GM12878 (cell line): ENCODE measurements at regions not wholly inside any gene's neighbourhood (a gene's known extent, or its start where the extent isn't known, plus 50 kb on each side); places are given as distances from the start of the nearest gene placed in this dataset.

Source experiments
- ATAC-seq: fragments of 200-7000 bp; cut with Tn5 transposase; 3 replicates; pipeline ENCODE4 v1.9.1; 2020; ENCODE audit warnings: mild to moderate bottlenecking, moderate library complexity
- BruUV-seq: library from RNA; stranded (reverse); fragments of 400-500 nt; replicated peaks from 2 replicates; lab custom pipeline; 2021; lab: Mats Ljungman, UMichigan
- CTCF ChIA-PET: fragments of 300-600 bp; sonication (Branson Sonifier 250); formaldehyde crosslinking; extraction: SDS; loops from one replicate; lab custom pipeline; 2021; ENCODE audit warnings: inconsistent platforms; lab: Yijun Ruan, JAX
- POLR2A ChIA-PET: fragments of 350-600 bp; formaldehyde crosslinking; extraction: SDS; loops from one replicate; lab custom pipeline; 2021; ENCODE audit warnings: inconsistent platforms; lab: Charles Lee
- RAD21 ChIA-PET: fragments of 300-600 bp; sonication (Branson Sonifier 250); formaldehyde crosslinking; loops from one replicate; lab custom pipeline; 2023; ENCODE audit warnings: antibody characterized with exemption; ENCODE audit not compliant: unreplicated experiment; lab: Charles Lee
- SMC1A ChIA-PET: fragments of 300-600 bp; sonication (Branson Sonifier 250); formaldehyde crosslinking; loops from one replicate; lab custom pipeline; 2023; ENCODE audit not compliant: unreplicated experiment, uncharacterized antibody; lab: Charles Lee
- DNase-seq: peaks from one replicate; pipeline ENCODE4 v3.0.0-alpha.2; 2011; ENCODE audit warnings: low read depth, low spot score
- FAIRE-seq: peaks from 3 replicates; lab custom pipeline; 2011; peaks lifted over from hg19 to GRCh38; lab: Jason Lieb, UNC
- H2AFZ ChIP-seq: 2 replicates; pipeline ENCODE4 v1.6.0; 2011; ENCODE audit warnings: low read depth, low read length, control low read depth; ENCODE audit not compliant: control insufficient read depth
- H3K27ac ChIP-seq: 2 replicates; pipeline ENCODE4 v1.5.1; 2011; ENCODE audit warnings: control low read depth; ENCODE audit not compliant: control insufficient read depth, insufficient read depth
- H3K27me3 ChIP-seq, 2 experiments: replicated peaks in 1 of 2; 2 replicates each; pipeline versions ENCODE4 v1.6.0 to v1.6.1; 2011; ENCODE audit warnings: low read length in 1 of 2; ENCODE audit not compliant: control insufficient read depth in 2 of 2, insufficient read depth in 2 of 2
- H3K36me3 ChIP-seq, 2 experiments: 2 replicates each; pipeline ENCODE4 v1.5.1; 2011; ENCODE audit warnings: low read length in 1 of 2; ENCODE audit not compliant: control insufficient read depth in 2 of 2, insufficient read depth in 2 of 2
- H3K4me1 ChIP-seq: 2 replicates; pipeline ENCODE4 v1.6.1; 2011; ENCODE audit warnings: mild to moderate bottlenecking, low read length, moderate library complexity, mixed read lengths; ENCODE audit not compliant: control insufficient read depth, insufficient read depth
- H3K4me2 ChIP-seq: 2 replicates; pipeline ENCODE4 v1.6.0; 2011; ENCODE audit warnings: control low read depth; ENCODE audit not compliant: control insufficient read depth, insufficient read depth
- H3K4me3 ChIP-seq: fragments of 200-600 bp; sonication (generic); 2 replicates; pipeline ENCODE4 v1.5.1; 2016
- H3K79me2 ChIP-seq: 2 replicates; pipeline ENCODE4 v1.6.0; 2011; ENCODE audit warnings: low read length; ENCODE audit not compliant: control insufficient read depth, insufficient read depth
- H3K9ac ChIP-seq: 2 replicates; pipeline ENCODE4 v1.8.0; 2011; ENCODE audit warnings: low read length, control low read depth, mixed read lengths; ENCODE audit not compliant: control insufficient read depth, insufficient read depth
- H3K9me3 ChIP-seq: replicated peaks from 3 replicates; pipeline ENCODE4 v1.5.1; 2011; ENCODE audit warnings: mild to moderate bottlenecking, low read length; ENCODE audit not compliant: control insufficient read depth, insufficient read depth
- H4K20me1 ChIP-seq: 2 replicates; pipeline ENCODE4 v1.6.0; 2011; ENCODE audit not compliant: control insufficient read depth, insufficient read depth
- CTCF ChIP-seq, 3 experiments: IDR thresholded peaks in 2 of 3; conservative IDR thresholded peaks in 1 of 3; 2 replicates each; pipeline ENCODE4 v1.5.1; 2011; ENCODE audit warnings: low read depth in 3 of 3, low read length in 3 of 3, mild to moderate bottlenecking in 3 of 3, control low read depth in 2 of 3, moderate library complexity in 2 of 3, inconsistent platforms in 1 of 3, mixed read lengths in 1 of 3; ENCODE audit not compliant: control insufficient read depth in 2 of 3, insufficient read depth in 1 of 3; ENCODE audit errors: extremely low read depth in 1 of 3
- FOS ChIP-seq: IDR thresholded peaks from 3 replicates; pipeline ENCODE4 v1.6.1; 2011; ENCODE audit warnings: borderline replicate concordance; ENCODE audit not compliant: insufficient read length; ENCODE audit errors: extremely low read depth
- RAD21 ChIP-seq: IDR thresholded peaks from 2 replicates; pipeline ENCODE4 v1.6.1; 2011; ENCODE audit warnings: mild to moderate bottlenecking, low read depth, low read length, moderate library complexity; ENCODE audit not compliant: insufficient read depth
- SMC3 ChIP-seq: IDR thresholded peaks from 2 replicates; pipeline ENCODE4 v1.6.1; 2011; ENCODE audit warnings: low read length, improper control_type of control experiment, borderline replicate concordance
- WGBS: methylation state at CpG from one replicate; pipeline ENCODE4 v1.1.6; 2016; ENCODE audit warnings: low lambda C conversion rate; ENCODE audit not compliant: insufficient replicate concordance, insufficient coverage; ENCODE audit errors: missing lambda C conversion rate; 5-methylcytosine and 5-hydroxymethylcytosine counted together
- in situ Hi-C: fragments of 300-500 bp; cut with MboI; formaldehyde crosslinking; loops from 9 replicates; pipeline ENCODE4 v1.14.3; 2018; ENCODE audit warnings: mixed read lengths
- intact Hi-C: fragments of 100-400 bp; cut with micrococcal nuclease; formaldehyde crosslinking; loops from one replicate; pipeline ENCODE4 v1.14.2; 2022; ENCODE audit not compliant: unreplicated experiment

- no peak for DNase-seq
- no peak overlapping the region for H3K9ac ChIP-seq
- ChIA-PET CTCF (interaction anchor here (0.7 kb wide), 1 partner anchor 27 kb away, joined by 3 read pairs; no protein-coding TSS in a partner anchor), SMC1A (interaction anchor here (0.6 kb wide), 1 partner anchor 11 kb away, joined by 4 read pairs; no protein-coding TSS in a partner anchor), POLR2A (no interaction called here), RAD21 (no interaction called here)
- no peaks in the 10 kb centered on the region for H3K79me2 ChIP-seq
- in situ Hi-C loops (loop anchor here (10.0 kb wide), 1 partner anchor 922 kb away; no protein-coding TSS in a partner anchor), intact Hi-C loops (loop anchor here (10.0 kb wide), 2 partner anchors 862 to 922 kb away; no protein-coding TSS in a partner anchor)
- WGBS, result 0% methylated on average over 1 of the region's 1 CpG
- H3K27me3 ChIP-seq, result no peaks in the 10 kb centered on the region
- H3K36me3 ChIP-seq, result no peaks in the 10 kb centered on the region; a peak in 1 of 4 replicates
- ATAC-seq, result no peak
- FAIRE-seq, result no peak
- no TSS peak for BruUV-seq
- H2AFZ ChIP-seq, result no peak overlapping the region
- no peak overlapping the region for H3K4me3 ChIP-seq
- no peak overlapping the region for H3K27ac ChIP-seq
- TF ChIP-seq CTCF (IDR thresholded peaks at IDR 0.05 in 2 of 3, conservative IDR thresholded peaks at IDR 0.05 in 1 of 3; ENCODE audit: control insufficient read depth in 2 of 3, extremely low read depth in 1 of 3, insufficient read depth in 1 of 3, low read depth in 3 of 3, low read length in 3 of 3) (peak in 2 of 3 experiments; percentile 3 to 40; a peak in 1 of 6 replicates), SMC3 (0 out of 2 replicates have a peak, but pooled peaks have one; percentile 9), FOS (no peak), RAD21 (peak; percentile 18; the same call in 1 of the 2 replicates)
- no peak overlapping the region for H3K4me2 ChIP-seq
- no peaks in the 10 kb centered on the region for H4K20me1 ChIP-seq
- peaks cover 14% of the 10 kb centered on the region for H3K9me3 ChIP-seq
- no peaks in the 10 kb centered on the region for H3K4me1 ChIP-seq
Observed at GRCh38 chr5:45796959-45797553, 100.9 kb upstream of the HCN1 start.
